ENCODE measurements at regions not wholly inside any gene's neighbourhood (a gene's known extent, or its start where the extent isn't known, plus 50 kb on each side); places are given as distances from the start of the nearest gene placed in this dataset.

DNA sequence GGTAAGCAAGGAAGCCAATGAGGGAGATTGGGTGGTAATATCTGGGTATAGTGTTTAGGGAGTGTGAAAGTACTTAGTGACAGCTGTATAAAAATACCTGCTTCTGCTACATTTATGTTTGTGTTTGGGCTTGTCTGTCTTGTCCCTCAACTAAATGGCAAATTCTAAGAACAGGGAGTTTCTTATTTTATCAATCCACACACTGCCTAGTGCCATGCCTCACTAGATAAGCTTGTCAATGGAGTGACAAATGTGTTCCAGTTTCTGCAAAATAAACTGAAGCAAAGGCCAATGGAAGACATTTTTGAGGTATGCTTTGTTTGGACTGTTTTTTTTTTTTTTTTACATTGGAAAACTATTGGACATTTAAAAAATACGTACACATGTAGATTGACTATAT is 418.0 kb downstream of the SH2D1A start (continued):
- no peak for TF ChIP-seq ZNF324 (CRISPR knock-in tag; IDR thresholded peaks at IDR 0.05)
- TF ChIP-seq, protein P1, sequence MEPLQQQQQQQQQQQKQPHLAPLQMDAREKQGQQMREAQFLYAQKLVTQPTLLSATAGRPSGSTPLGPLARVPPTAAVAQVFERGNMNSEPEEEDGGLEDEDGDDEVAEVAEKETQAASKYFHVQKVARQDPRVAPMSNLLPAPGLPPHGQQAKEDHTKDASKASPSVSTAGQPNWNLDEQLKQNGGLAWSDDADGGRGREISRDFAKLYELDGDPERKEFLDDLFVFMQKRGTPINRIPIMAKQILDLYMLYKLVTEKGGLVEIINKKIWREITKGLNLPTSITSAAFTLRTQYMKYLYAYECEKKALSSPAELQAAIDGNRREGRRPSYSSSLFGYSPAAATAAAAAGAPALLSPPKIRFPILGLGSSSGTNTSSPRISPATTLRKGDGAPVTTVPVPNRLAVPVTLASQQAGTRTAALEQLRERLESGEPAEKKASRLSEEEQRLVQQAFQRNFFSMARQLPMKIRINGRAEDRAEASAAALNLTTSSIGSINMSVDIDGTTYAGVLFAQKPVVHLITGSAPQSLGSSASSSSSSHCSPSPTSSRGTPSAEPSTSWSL (CRISPR knock-in tag; IDR thresholded peaks at IDR 0.05; ENCODE audit: borderline replicate concordance), result no peak
- TF ChIP-seq, protein P2, sequence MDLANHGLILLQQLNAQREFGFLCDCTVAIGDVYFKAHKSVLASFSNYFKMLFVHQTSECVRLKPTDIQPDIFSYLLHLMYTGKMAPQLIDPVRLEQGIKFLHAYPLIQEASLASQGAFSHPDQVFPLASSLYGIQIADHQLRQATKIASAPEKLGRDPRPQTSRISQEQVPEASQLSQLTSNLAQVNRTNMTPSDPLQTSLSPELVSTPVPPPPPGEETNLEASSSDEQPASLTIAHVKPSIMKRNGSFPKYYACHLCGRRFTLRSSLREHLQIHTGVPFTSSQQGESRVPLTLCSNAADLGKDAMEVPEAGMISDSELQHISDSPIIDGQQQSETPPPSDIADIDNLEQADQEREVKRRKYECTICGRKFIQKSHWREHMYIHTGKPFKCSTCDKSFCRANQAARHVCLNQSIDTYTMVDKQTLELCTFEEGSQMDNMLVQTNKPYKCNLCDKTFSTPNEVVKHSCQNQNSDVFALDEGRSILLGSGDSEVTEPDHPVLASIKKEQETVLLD (IDR thresholded peaks at IDR 0.05), result no peak
- TF ChIP-seq SRSF1 (IDR thresholded peaks at IDR 0.05; ENCODE audit: low read depth, low read length), result no peak
- no peak for TF ChIP-seq ZNF175 (CRISPR knock-in tag; IDR thresholded peaks at IDR 0.05; ENCODE audit: low read depth)
- TF ChIP-seq PTBP1 (IDR thresholded peaks at IDR 0.05; ENCODE audit: low read depth, low read length), result no peak
- TF ChIP-seq FOXM1 (IDR thresholded peaks at IDR 0.05; ENCODE audit: low read depth), result 0 out of 2 replicates have a peak, but pooled peaks have one; percentile 17
- no peak for TF ChIP-seq FOXM1 (CRISPR knock-in tag; IDR thresholded peaks at IDR 0.05; ENCODE audit: low read depth)
- TF ChIP-seq ZNF707 (CRISPR knock-in tag; conservative IDR thresholded peaks at IDR 0.05), result no peak
- TF ChIP-seq CREBBP (IDR thresholded peaks at IDR 0.05; ENCODE audit: low read depth, low read length), result no peak
- no peak for TF ChIP-seq ZZZ3 (IDR thresholded peaks at IDR 0.05)
- TF ChIP-seq PTRF (tag; IDR thresholded peaks at IDR 0.05), result no peak
- no peak for TF ChIP-seq ZNF436 (CRISPR knock-in tag; IDR thresholded peaks at IDR 0.05)
- TF ChIP-seq, protein P3, sequence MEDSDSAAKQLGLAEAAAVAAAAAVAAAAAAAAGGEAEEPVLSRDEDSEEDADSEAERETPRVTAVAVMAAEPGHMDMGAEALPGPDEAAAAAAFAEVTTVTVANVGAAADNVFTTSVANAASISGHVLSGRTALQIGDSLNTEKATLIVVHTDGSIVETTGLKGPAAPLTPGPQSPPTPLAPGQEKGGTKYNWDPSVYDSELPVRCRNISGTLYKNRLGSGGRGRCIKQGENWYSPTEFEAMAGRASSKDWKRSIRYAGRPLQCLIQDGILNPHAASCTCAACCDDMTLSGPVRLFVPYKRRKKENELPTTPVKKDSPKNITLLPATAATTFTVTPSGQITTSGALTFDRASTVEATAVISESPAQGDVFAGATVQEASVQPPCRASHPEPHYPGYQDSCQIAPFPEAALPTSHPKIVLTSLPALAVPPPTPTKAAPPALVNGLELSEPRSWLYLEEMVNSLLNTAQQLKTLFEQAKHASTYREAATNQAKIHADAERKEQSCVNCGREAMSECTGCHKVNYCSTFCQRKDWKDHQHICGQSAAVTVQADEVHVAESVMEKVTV (CRISPR knock-in tag; IDR thresholded peaks at IDR 0.05), result no peak
- TF ChIP-seq, protein P4, sequence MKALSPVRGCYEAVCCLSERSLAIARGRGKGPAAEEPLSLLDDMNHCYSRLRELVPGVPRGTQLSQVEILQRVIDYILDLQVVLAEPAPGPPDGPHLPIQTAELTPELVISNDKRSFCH (CRISPR knock-in tag; IDR thresholded peaks at IDR 0.05), result no peak
- TF ChIP-seq, protein P4 (tag; IDR thresholded peaks at IDR 0.05), result no peak
- peak; percentile 97 for TF ChIP-seq MEIS2 (IDR thresholded peaks at IDR 0.05; ENCODE audit: partially characterized antibody)
- no peak for TF ChIP-seq TGIF2 (CRISPR knock-in tag; IDR thresholded peaks at IDR 0.05)
- TF ChIP-seq GTF2A2 (tag; IDR thresholded peaks at IDR 0.05), result no peak
- peak; percentile 49; the same call in 1 of the 2 replicates for TF ChIP-seq POLR2AphosphoS5 (IDR thresholded peaks at IDR 0.05; ENCODE audit: control insufficient read depth, insufficient read depth, low read depth, low read length)
- TF ChIP-seq CBX5 (IDR thresholded peaks at IDR 0.05; ENCODE audit: borderline replicate concordance, low read depth), result no peak
- no peak for TF ChIP-seq ZNF445 (CRISPR knock-in tag; IDR thresholded peaks at IDR 0.05; ENCODE audit: low read depth)
- no peak for TF ChIP-seq DNMT1 (IDR thresholded peaks at IDR 0.05)
- no peak for TF ChIP-seq HNRNPLL (IDR thresholded peaks at IDR 0.05; ENCODE audit: low read depth, low read length, poor library complexity, severe bottlenecking)
- peak; percentile 85 for TF ChIP-seq DPF2 (IDR thresholded peaks at IDR 0.05)
- no peak for TF ChIP-seq DDX20 (tag; IDR thresholded peaks at IDR 0.05; ENCODE audit: low read depth)
- TF ChIP-seq GABPB2 (CRISPR knock-in tag; conservative IDR thresholded peaks at IDR 0.05), result no peak
- no peak for TF ChIP-seq CAMTA2 (CRISPR knock-in tag; conservative IDR thresholded peaks at IDR 0.05)

Measured in K562 (cell line).